HEK293 (cell line): ENCODE measurements at regions not wholly inside any gene's neighbourhood (a gene's known extent, or its start where the extent isn't known, plus 50 kb on each side); places are given as distances from the start of the nearest gene placed in this dataset.

Experiments used
- CTCF ChIA-PET: fragments of 350-600 bp; formaldehyde crosslinking; extraction: SDS; loops from one replicate; lab custom pipeline; 2021; ENCODE audit warnings: antibody characterized with exemption; lab: Yijun Ruan, JAX
- POLR2A ChIA-PET: fragments of 300-600 bp; formaldehyde crosslinking; extraction: SDS; loops from one replicate; lab custom pipeline; 2020; ENCODE audit warnings: antibody characterized with exemption, inconsistent platforms; lab: Yijun Ruan, JAX
- H3K27ac ChIP-seq: fragments of 200-500 bp; sonication (Bioruptor generic); 2 replicates; pipeline ENCODE4 v1.5.1; 2014; ENCODE audit warnings: low read depth, low read length, control low read depth, inconsistent platforms; ENCODE audit errors: extremely low read depth
- H3K36me3 ChIP-seq, 2 experiments: fragments of 200-500 bp in 1 of 2; sonication (Bioruptor generic) in 1 of 2; 1 replicate in 1 of 2; 2 replicates in 1 of 2; pipeline ENCODE4 v1.5.1; 2014 to 2017; ENCODE audit warnings: inconsistent platforms in 2 of 2, low read length in 2 of 2; ENCODE audit not compliant: control insufficient read depth in 2 of 2, insufficient read depth in 1 of 2
- H3K4me1 ChIP-seq: fragments of 200-500 bp; sonication (Bioruptor generic); 2 replicates; pipeline ENCODE4 v1.5.1; 2014; ENCODE audit warnings: mild to moderate bottlenecking, low read length, inconsistent platforms; ENCODE audit not compliant: control insufficient read depth, insufficient read depth
- H3K4me3 ChIP-seq: 2 replicates; pipeline ENCODE4 v1.5.1; 2011; ENCODE audit warnings: low read depth, mild to moderate bottlenecking, control low read depth, low read length, moderate library complexity
- H3K9me3 ChIP-seq: fragments of 200-500 bp; sonication (Bioruptor generic); 2 replicates; pipeline ENCODE4 v1.5.1; 2014; ENCODE audit warnings: low read depth, low read length, inconsistent platforms; ENCODE audit not compliant: control insufficient read depth, insufficient read depth
- BCL11B ChIP-seq: fragments of 450-650 bp; formaldehyde crosslinking; IDR thresholded peaks from 2 replicates; pipeline ENCODE4 v1.5.1; 2016; ENCODE audit warnings: low read depth, missing biosample characterization, missing genetic modification characterization
- KLF1 ChIP-seq: fragments of 450-650 bp; formaldehyde crosslinking; IDR thresholded peaks from 2 replicates; pipeline ENCODE4 v1.5.1; 2016; ENCODE audit warnings: missing biosample characterization, missing genetic modification characterization
- KLF9 ChIP-seq: fragments of 450-650 bp; formaldehyde crosslinking; IDR thresholded peaks from 2 replicates; pipeline ENCODE4 v1.5.1; 2016; ENCODE audit warnings: missing biosample characterization, missing genetic modification characterization, low read depth
- MYNN ChIP-seq: fragments of 450-650 bp; formaldehyde crosslinking; IDR thresholded peaks from 2 replicates; pipeline ENCODE4 v1.5.1; 2016; ENCODE audit warnings: missing biosample characterization, missing genetic modification characterization, borderline replicate concordance
- SP2 ChIP-seq: fragments of 450-650 bp; formaldehyde crosslinking; IDR thresholded peaks from 2 replicates; pipeline ENCODE4 v1.5.1; 2016; ENCODE audit warnings: missing biosample characterization, missing genetic modification characterization
- ZBTB8A ChIP-seq: fragments of 450-650 bp; formaldehyde crosslinking; IDR thresholded peaks from 2 replicates; pipeline ENCODE4 v1.5.1; 2016; ENCODE audit warnings: missing biosample characterization, missing genetic modification characterization
- ZFHX2 ChIP-seq: fragments of 450-650 bp; formaldehyde crosslinking; conservative IDR thresholded peaks from 2 replicates; pipeline ENCODE4 v1.5.1; 2016; ENCODE audit warnings: missing biosample characterization, missing genetic modification characterization
- ZNF121 ChIP-seq: fragments of 450-650 bp; formaldehyde crosslinking; IDR thresholded peaks from 2 replicates; pipeline ENCODE4 v1.5.1; 2016; ENCODE audit warnings: missing biosample characterization, missing genetic modification characterization
- ZNF133 ChIP-seq: fragments of 450-650 bp; formaldehyde crosslinking; IDR thresholded peaks from 2 replicates; pipeline ENCODE4 v1.5.1; 2016; ENCODE audit warnings: missing biosample characterization, missing genetic modification characterization
- ZNF2 ChIP-seq: fragments of 450-650 bp; formaldehyde crosslinking; IDR thresholded peaks from 2 replicates; pipeline ENCODE4 v1.5.1; 2016; ENCODE audit warnings: missing biosample characterization, missing genetic modification characterization
- ZNF239 ChIP-seq: fragments of 450-650 bp; formaldehyde crosslinking; IDR thresholded peaks from 2 replicates; pipeline ENCODE4 v1.5.1; 2016; ENCODE audit warnings: missing biosample characterization, missing genetic modification characterization
- ZNF311 ChIP-seq: fragments of 450-650 bp; formaldehyde crosslinking; IDR thresholded peaks from 2 replicates; pipeline ENCODE4 v1.5.1; 2017; ENCODE audit warnings: missing biosample characterization, missing genetic modification characterization, borderline replicate concordance
- ZNF404 ChIP-seq: fragments of 450-650 bp; formaldehyde crosslinking; IDR thresholded peaks from 2 replicates; pipeline ENCODE4 v1.5.1; 2017; ENCODE audit warnings: missing biosample characterization, missing genetic modification characterization
- ZNF473 ChIP-seq: fragments of 450-650 bp; formaldehyde crosslinking; IDR thresholded peaks from 2 replicates; pipeline ENCODE4 v1.5.1; 2017; ENCODE audit warnings: missing biosample characterization, missing genetic modification characterization
- ZNF561 ChIP-seq: fragments of 450-650 bp; IDR thresholded peaks from 2 replicates; pipeline ENCODE4 v1.5.1; 2018; ENCODE audit warnings: missing biosample characterization, missing genetic modification characterization, borderline replicate concordance
- ZNF600 ChIP-seq: fragments of 450-650 bp; formaldehyde crosslinking; IDR thresholded peaks from 2 replicates; pipeline ENCODE4 v1.5.1; 2016; ENCODE audit warnings: missing biosample characterization, missing genetic modification characterization
- ZNF626 ChIP-seq: fragments of 450-650 bp; sonication (Bioruptor Pico); formaldehyde crosslinking; IDR thresholded peaks from 2 replicates; pipeline ENCODE4 v1.5.1; 2018; ENCODE audit warnings: missing biosample characterization, missing genetic modification characterization, inconsistent platforms
- ZNF658 ChIP-seq: fragments of 450-650 bp; formaldehyde crosslinking; IDR thresholded peaks from 2 replicates; pipeline ENCODE4; 2016; ENCODE audit warnings: missing biosample characterization, missing genetic modification characterization
- ZNF670 ChIP-seq: fragments of 450-650 bp; formaldehyde crosslinking; IDR thresholded peaks from 2 replicates; pipeline ENCODE4 v1.5.1; 2016; ENCODE audit warnings: missing biosample characterization, missing genetic modification characterization, low read depth
- ZNF701 ChIP-seq: fragments of 450-650 bp; formaldehyde crosslinking; IDR thresholded peaks from 2 replicates; pipeline ENCODE4 v1.5.1; 2016; ENCODE audit warnings: missing biosample characterization, missing genetic modification characterization
- ZNF76 ChIP-seq: fragments of 450-650 bp; formaldehyde crosslinking; IDR thresholded peaks from 2 replicates; pipeline ENCODE4; 2016; ENCODE audit warnings: low read depth, missing biosample characterization, missing genetic modification characterization, borderline replicate concordance
- TF ChIP-seq, protein P1 (sequence below): fragments of 450-650 bp; formaldehyde crosslinking; IDR thresholded peaks from 2 replicates; pipeline ENCODE4 v1.5.1; 2016; ENCODE audit warnings: missing biosample characterization, missing genetic modification characterization
- TF ChIP-seq, protein P2 (sequence below): fragments of 450-650 bp; formaldehyde crosslinking; IDR thresholded peaks from 2 replicates; pipeline ENCODE4 v1.5.1; 2016; ENCODE audit warnings: missing biosample characterization, missing genetic modification characterization
- TF ChIP-seq, protein P3 (sequence below): fragments of 450-650 bp; formaldehyde crosslinking; IDR thresholded peaks from 2 replicates; pipeline ENCODE4 v1.5.1; 2016; ENCODE audit warnings: missing biosample characterization, missing genetic modification characterization
- TF ChIP-seq, protein P4 (sequence below): fragments of 450-650 bp; formaldehyde crosslinking; IDR thresholded peaks from 2 replicates; pipeline ENCODE4; 2016; ENCODE audit warnings: missing biosample characterization, missing genetic modification characterization
- TF ChIP-seq, protein P5 (sequence below): fragments of 450-650 bp; formaldehyde crosslinking; IDR thresholded peaks from 2 replicates; pipeline ENCODE4 v1.5.1; 2016; ENCODE audit warnings: missing biosample characterization, missing genetic modification characterization
- TF ChIP-seq, protein P6 (sequence below): fragments of 450-650 bp; formaldehyde crosslinking; IDR thresholded peaks from 2 replicates; pipeline ENCODE4 v1.5.1; 2017; ENCODE audit warnings: missing biosample characterization, missing genetic modification characterization

DNA sequence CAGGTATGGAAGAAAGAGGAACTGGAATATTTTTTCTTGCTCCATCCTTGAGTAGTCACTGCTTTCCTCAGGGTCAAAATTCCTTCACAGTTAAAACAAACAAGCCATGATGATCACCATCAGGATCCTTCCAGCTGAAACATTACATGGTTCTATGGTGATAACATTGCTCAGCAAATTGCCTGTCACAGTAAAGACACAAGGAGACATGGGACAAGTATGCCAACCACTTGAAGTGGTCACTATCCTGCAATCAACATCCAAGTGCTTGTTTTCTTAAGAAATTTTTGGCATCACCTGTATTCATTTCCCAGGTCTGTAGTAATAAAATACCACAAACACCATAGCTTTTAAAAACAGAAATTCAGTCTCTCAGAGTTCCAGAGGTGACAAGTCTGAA is 662.2 kb downstream of the CDH8 start:
- Histone ChIP-seq H3K4me3 (no peak overlapping the region), H3K27ac (no peak overlapping the region), H3K9me3 (no peaks in the 10 kb centered on the region), H3K36me3 (no peaks in the 10 kb centered on the region), H3K4me1 (no peaks in the 10 kb centered on the region)
- TF ChIP-seq ZNF121 (tag by site-specific recombination) (no peak), ZNF626 (tag by site-specific recombination) (no peak), ZNF658 (tag by site-specific recombination) (no peak), MYNN (tag by site-specific recombination) (no peak), ZBTB8A (no peak), ZNF311 (tag by site-specific recombination) (no peak), KLF1 (no peak), BCL11B (tag by site-specific recombination) (no peak), SP2 (tag by site-specific recombination) (no peak), ZNF701 (tag by site-specific recombination) (no peak), ZNF404 (tag by site-specific recombination) (no peak), ZNF670 (no peak)
- TF ChIP-seq, protein P1, sequence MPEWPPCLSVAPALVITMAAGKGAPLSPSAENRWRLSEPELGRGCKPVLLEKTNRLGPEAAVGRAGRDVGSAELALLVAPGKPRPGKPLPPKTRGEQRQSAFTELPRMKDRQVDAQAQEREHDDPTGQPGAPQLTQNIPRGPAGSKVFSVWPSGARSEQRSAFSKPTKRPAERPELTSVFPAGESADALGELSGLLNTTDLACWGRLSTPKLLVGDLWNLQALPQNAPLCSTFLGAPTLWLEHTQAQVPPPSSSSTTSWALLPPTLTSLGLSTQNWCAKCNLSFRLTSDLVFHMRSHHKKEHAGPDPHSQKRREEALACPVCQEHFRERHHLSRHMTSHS (tag by site-specific recombination), result no peak
- ChIA-PET POLR2A (no interaction called here), CTCF (no interaction called here)

DNA sequence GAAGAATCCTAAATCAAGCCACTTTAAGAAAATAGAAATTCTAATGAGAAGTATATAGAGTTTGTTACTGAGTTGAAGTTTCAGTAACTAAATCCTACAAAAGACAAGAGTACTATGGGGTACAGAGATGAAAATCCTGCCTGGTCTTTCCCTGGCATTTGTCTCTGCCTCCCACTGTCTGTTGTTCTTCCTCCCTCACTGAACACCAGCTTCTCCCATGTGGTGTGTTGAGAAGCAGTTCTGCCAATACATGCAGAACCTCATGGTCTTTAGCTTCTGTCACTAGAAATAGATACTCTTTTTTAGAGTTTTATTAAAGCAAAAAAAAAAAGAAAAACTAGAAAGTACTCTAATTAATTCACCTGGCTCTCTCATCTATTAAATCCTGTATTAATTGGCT is 664.4 kb downstream of the CDH8 start:
- TF ChIP-seq, protein P2, sequence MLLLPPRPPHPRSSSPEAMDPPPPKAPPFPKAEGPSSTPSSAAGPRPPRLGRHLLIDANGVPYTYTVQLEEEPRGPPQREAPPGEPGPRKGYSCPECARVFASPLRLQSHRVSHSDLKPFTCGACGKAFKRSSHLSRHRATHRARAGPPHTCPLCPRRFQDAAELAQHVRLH, result no peak
- TF ChIP-seq, protein P3, sequence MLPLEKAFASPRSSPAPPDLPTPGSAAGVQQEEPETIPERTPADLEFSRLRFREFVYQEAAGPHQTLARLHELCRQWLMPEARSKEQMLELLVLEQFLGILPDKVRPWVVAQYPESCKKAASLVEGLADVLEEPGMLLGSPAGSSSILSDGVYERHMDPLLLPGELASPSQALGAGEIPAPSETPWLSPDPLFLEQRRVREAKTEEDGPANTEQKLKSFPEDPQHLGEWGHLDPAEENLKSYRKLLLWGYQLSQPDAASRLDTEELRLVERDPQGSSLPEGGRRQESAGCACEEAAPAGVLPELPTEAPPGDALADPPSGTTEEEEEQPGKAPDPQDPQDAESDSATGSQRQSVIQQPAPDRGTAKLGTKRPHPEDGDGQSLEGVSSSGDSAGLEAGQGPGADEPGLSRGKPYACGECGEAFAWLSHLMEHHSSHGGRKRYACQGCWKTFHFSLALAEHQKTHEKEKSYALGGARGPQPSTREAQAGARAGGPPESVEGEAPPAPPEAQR, result no peak
- TF ChIP-seq ZNF133 (tag by site-specific recombination) (no peak), ZFHX2 (tag by site-specific recombination) (no peak), BCL11B (tag by site-specific recombination) (no peak), KLF9 (tag by site-specific recombination) (no peak), ZNF658 (tag by site-specific recombination) (no peak), ZNF600 (tag by site-specific recombination) (no peak)
- TF ChIP-seq, protein P4, sequence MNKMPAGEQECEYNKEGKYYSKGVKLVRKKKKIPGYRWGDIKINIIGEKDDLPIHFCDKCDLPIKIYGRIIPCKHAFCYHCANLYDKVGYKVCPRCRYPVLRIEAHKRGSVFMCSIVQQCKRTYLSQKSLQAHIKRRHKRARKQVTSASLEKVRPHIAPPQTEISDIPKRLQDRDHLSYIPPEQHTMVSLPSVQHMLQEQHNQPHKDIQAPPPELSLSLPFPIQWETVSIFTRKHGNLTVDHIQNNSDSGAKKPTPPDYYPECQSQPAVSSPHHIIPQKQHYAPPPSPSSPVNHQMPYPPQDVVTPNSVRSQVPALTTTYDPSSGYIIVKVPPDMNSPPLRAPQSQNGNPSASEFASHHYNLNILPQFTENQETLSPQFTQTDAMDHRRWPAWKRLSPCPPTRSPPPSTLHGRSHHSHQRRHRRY (tag by site-specific recombination), result no peak
- no peak overlapping the region for H3K27ac ChIP-seq
- no peaks in the 10 kb centered on the region for H3K4me1 ChIP-seq
- no peaks in the 10 kb centered on the region for H3K36me3 ChIP-seq
- POLR2A ChIA-PET, result no interaction called here
- CTCF ChIA-PET, result no interaction called here
- H3K9me3 ChIP-seq, result no peaks in the 10 kb centered on the region
- H3K4me3 ChIP-seq, result no peak overlapping the region

DNA sequence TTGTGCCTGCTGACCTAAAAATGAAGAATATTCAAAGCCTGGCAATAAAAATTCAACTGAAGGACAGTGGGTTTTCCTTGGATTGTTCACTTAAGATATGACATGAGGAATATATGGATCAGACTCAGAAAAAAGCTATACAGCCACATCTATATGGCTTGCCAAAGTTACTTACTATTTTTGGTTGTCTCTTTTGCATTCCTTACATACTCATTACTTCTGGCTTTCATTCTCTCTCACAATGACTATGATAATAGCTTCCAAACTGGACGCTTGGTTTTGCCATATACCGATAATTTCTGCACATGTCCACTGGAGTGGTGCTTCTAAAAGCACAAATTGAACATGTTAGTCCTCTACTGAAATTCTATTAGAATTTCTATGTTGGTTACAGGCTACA is 664.9 kb downstream of the CDH8 start:
- Histone ChIP-seq H3K4me3 (no peak overlapping the region), H3K36me3 (no peaks in the 10 kb centered on the region), H3K4me1 (no peaks in the 10 kb centered on the region), H3K9me3 (no peaks in the 10 kb centered on the region), H3K27ac (no peak overlapping the region)
- ChIA-PET CTCF (no interaction called here), POLR2A (no interaction called here)
- TF ChIP-seq SP2 (tag by site-specific recombination) (no peak), ZNF473 (tag by site-specific recombination) (no peak), ZNF239 (tag by site-specific recombination) (no peak), ZNF2 (tag by site-specific recombination) (no peak), ZNF561 (tag by site-specific recombination) (no peak), ZNF76 (no peak)
- TF ChIP-seq, protein P5, sequence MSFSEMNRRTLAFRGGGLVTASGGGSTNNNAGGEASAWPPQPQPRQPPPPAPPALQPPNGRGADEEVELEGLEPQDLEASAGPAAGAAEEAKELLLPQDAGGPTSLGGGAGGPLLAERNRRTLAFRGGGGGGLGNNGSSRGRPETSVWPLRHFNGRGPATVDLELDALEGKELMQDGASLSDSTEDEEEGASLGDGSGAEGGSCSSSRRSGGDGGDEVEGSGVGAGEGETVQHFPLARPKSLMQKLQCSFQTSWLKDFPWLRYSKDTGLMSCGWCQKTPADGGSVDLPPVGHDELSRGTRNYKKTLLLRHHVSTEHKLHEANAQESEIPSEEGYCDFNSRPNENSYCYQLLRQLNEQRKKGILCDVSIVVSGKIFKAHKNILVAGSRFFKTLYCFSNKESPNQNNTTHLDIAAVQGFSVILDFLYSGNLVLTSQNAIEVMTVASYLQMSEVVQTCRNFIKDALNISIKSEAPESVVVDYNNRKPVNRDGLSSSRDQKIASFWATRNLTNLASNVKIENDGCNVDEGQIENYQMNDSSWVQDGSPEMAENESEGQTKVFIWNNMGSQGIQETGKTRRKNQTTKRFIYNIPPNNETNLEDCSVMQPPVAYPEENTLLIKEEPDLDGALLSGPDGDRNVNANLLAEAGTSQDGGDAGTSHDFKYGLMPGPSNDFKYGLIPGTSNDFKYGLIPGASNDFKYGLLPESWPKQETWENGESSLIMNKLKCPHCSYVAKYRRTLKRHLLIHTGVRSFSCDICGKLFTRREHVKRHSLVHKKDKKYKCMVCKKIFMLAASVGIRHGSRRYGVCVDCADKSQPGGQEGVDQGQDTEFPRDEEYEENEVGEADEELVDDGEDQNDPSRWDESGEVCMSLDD (tag by site-specific recombination), result no peak
- TF ChIP-seq, protein P6, sequence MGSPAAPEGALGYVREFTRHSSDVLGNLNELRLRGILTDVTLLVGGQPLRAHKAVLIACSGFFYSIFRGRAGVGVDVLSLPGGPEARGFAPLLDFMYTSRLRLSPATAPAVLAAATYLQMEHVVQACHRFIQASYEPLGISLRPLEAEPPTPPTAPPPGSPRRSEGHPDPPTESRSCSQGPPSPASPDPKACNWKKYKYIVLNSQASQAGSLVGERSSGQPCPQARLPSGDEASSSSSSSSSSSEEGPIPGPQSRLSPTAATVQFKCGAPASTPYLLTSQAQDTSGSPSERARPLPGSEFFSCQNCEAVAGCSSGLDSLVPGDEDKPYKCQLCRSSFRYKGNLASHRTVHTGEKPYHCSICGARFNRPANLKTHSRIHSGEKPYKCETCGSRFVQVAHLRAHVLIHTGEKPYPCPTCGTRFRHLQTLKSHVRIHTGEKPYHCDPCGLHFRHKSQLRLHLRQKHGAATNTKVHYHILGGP, result no peak
